ENCODE measurements at regions not wholly inside any gene's neighbourhood (a gene's known extent, or its start where the extent isn't known, plus 50 kb on each side); places are given as distances from the start of the nearest gene placed in this dataset.

- H3K36me3 ChIP-seq (ENCODE audit: control insufficient read depth in 2 of 2, extremely low read depth in 1 of 2, insufficient read depth in 2 of 2, low read length in 2 of 2), result no peaks in the 10 kb centered on the region
- H3K4me1 ChIP-seq (ENCODE audit: control insufficient read depth, extremely low read depth, insufficient read depth, low read length), result no peaks in the 10 kb centered on the region
- ChIA-PET POLR2A (no interaction called here), CTCF (no interaction called here)
- H3K9me3 ChIP-seq (replicated peaks; ENCODE audit: control insufficient read depth, insufficient read depth, low read length), result peaks cover 6% of the 10 kb centered on the region
- no peak overlapping the region for H3K9ac ChIP-seq (replicated peaks; ENCODE audit: extremely low read depth, insufficient read depth, low read length)
- DNase-seq (ENCODE audit: low read depth, low spot score) (no peak), FAIRE-seq (no peak)
- no peaks in the 10 kb centered on the region for H3K9me1 ChIP-seq (replicated peaks; ENCODE audit: control insufficient read depth, extremely low read depth, insufficient read depth, low read length)
- H3K27me3 ChIP-seq (ENCODE audit: control insufficient read depth in 2 of 2, insufficient read depth in 2 of 2, low read length in 2 of 2), result no peaks in the 10 kb centered on the region
- intact Hi-C loops (cut with micrococcal nuclease) (no loop called here), dilution Hi-C loops (cut with MboI; ENCODE audit: extremely low pct_ligation_motif_present, low sequenced_read_pairs) (no loop called here)
- no peak overlapping the region for H3K27ac ChIP-seq (ENCODE audit: insufficient read depth, low read depth, low read length)
- H2AFZ ChIP-seq (ENCODE audit: low read depth, low read length), result no peak overlapping the region
- H4K20me1 ChIP-seq (replicated peaks; ENCODE audit: control insufficient read depth, extremely low read depth, insufficient read depth, low read length), result no peaks in the 10 kb centered on the region
- BruUV-seq (replicated peaks), result no TSS peak
- H3K4me3 ChIP-seq (replicated peaks in 1 of 3; ENCODE audit: insufficient read depth in 1 of 3, low read depth in 1 of 3, low read length in 3 of 3), result no peak overlapping the region
- H3K79me2 ChIP-seq (ENCODE audit: control insufficient read depth, insufficient read depth, low read length), result no peaks in the 10 kb centered on the region
- no peak overlapping the region for H3K4me2 ChIP-seq (ENCODE audit: insufficient read depth, low read length)
- TF ChIP-seq FOS (IDR thresholded peaks at IDR 0.05; ENCODE audit: borderline replicate concordance, insufficient read depth, low read length), result no peak
- TF ChIP-seq MAX (IDR thresholded peaks at IDR 0.05; ENCODE audit: insufficient read depth, insufficient read length), result no peak
- no peak for TF ChIP-seq EZH2 (IDR thresholded peaks at IDR 0.05; ENCODE audit: borderline replicate concordance, low read depth, low read length, severe bottlenecking)
- TF ChIP-seq MYC (IDR thresholded peaks at IDR 0.05; ENCODE audit: low read depth, low read length), result no peak
- TF ChIP-seq POLR2A (IDR thresholded peaks at IDR 0.05; ENCODE audit: low read depth, low read length), result no peak
- no peak for TF ChIP-seq JUN (IDR thresholded peaks at IDR 0.05; ENCODE audit: borderline replicate concordance, insufficient read depth, insufficient read length, low read depth)
- TF ChIP-seq POLR2AphosphoS5 (IDR thresholded peaks at IDR 0.05; ENCODE audit: insufficient read depth, low read depth, low read length), result no peak
- TF ChIP-seq CTCF (IDR thresholded peaks at IDR 0.05; ENCODE audit: extremely low read depth in 1 of 2, insufficient read depth in 1 of 2, low read depth in 1 of 2, low read length in 2 of 2), result no peak
- TF ChIP-seq GATA2 (IDR thresholded peaks at IDR 0.05; ENCODE audit: insufficient read depth, insufficient read length, low read depth, low read length), result no peak
Measured at GRCh38 chr13:83672612-83673011, 209.7 kb downstream of the SLITRK1 start.

Measured in endothelial cell of umbilical vein (primary cell).